K562 (cell line): ENCODE measurements at regions not wholly inside any gene's neighbourhood (a gene's known extent, or its start where the extent isn't known, plus 50 kb on each side); places are given as distances from the start of the nearest gene placed in this dataset.

ENCODE experiments used
- ATAC-seq: fragments of 200-7000 bp; cut with Tn5 transposase; 3 replicates; pipeline ENCODE4 v1.9.1; 2020; ENCODE audit warnings: moderate library complexity
- BruUV-seq: library from RNA; stranded (reverse); fragments of 400-500 nt; replicated peaks from 2 replicates; lab custom pipeline; 2021; lab: Mats Ljungman, UMichigan
- CTCF ChIA-PET: fragments of 300-600 bp; formaldehyde crosslinking; extraction: SDS; loops from one replicate; lab custom pipeline; 2021; ENCODE audit warnings: low intra/inter-chr PET ratio; lab: Yijun Ruan, JAX
- POLR2A ChIA-PET: fragments of 300-600, 350-650 bp; sonication (Branson Sonifier 250); formaldehyde crosslinking; extraction: SDS; loops from one replicate; lab custom pipeline; 2021; ENCODE audit warnings: antibody characterized with exemption, inconsistent platforms; lab: Yijun Ruan, JAX
- DNase-seq, 4 experiments: peaks; one replicate each; pipeline versions ENCODE4 v3.0.0 to v3.0.0-alpha.2; 2011 to 2018; ENCODE audit warnings: low spot score in 3 of 4, mixed read lengths in 3 of 4; ENCODE audit errors: extremely low read depth in 1 of 4
- FAIRE-seq: peaks from 2 replicates; lab custom pipeline; 2011; peaks lifted over from hg19 to GRCh38; lab: Jason Lieb, UNC
- H2AFZ ChIP-seq: 2 replicates; pipeline ENCODE4 v1.6.0; 2011; ENCODE audit warnings: low read depth, low read length, control low read depth, inconsistent platforms
- H3K27ac ChIP-seq: fragments of 200-600 bp; 3 replicates; pipeline ENCODE4 v1.8.0; 2011; ENCODE audit warnings: low read depth, mild to moderate bottlenecking, control low read depth, inconsistent platforms, low read length, moderate library complexity, mixed read lengths; ENCODE audit errors: extremely low read depth
- H3K27me3 ChIP-seq, 2 experiments: fragments of 300-600 bp in 1 of 2; 2 replicates in 1 of 2; 3 replicates in 1 of 2; pipeline versions ENCODE4 v1.6.0 to v1.8.0; 2011; ENCODE audit warnings: inconsistent platforms in 2 of 2, low read length in 2 of 2, mild to moderate bottlenecking in 1 of 2, mixed read lengths in 1 of 2, moderate library complexity in 1 of 2; ENCODE audit not compliant: control insufficient read depth in 2 of 2, insufficient read depth in 2 of 2
- H3K36me3 ChIP-seq: fragments of 300-600 bp; 3 replicates; pipeline ENCODE4 v1.8.0; 2011; ENCODE audit warnings: mild to moderate bottlenecking, low read length, inconsistent platforms; ENCODE audit not compliant: control insufficient read depth, insufficient read depth
- H3K4me1 ChIP-seq, 2 experiments: fragments of 200-600 bp in 1 of 2; replicated peaks in 1 of 2; 2 replicates in 1 of 2; 3 replicates in 1 of 2; pipeline versions ENCODE4 v1.5.1 to v1.8.0; 2011; ENCODE audit warnings: inconsistent platforms in 2 of 2, low read length in 2 of 2, mild to moderate bottlenecking in 1 of 2, mixed read lengths in 1 of 2, moderate library complexity in 1 of 2; ENCODE audit not compliant: control insufficient read depth in 2 of 2, insufficient read depth in 2 of 2
- H3K4me2 ChIP-seq: 2 replicates; pipeline ENCODE4 v1.6.1; 2011; ENCODE audit warnings: low read length, control low read depth, inconsistent platforms, mixed read lengths; ENCODE audit not compliant: insufficient read depth
- H3K4me3 ChIP-seq: fragments of 200-600 bp; sonication (generic), shearing (Covaris generic); 2 replicates; pipeline ENCODE4 v1.5.1; 2016; ENCODE audit warnings: control low read depth, inconsistent platforms
- H3K79me2 ChIP-seq: fragments of 200-600 bp; 3 replicates; pipeline ENCODE4 v1.8.0; 2011; ENCODE audit warnings: low read length, inconsistent platforms; ENCODE audit not compliant: control insufficient read depth, insufficient read depth
- H3K9ac ChIP-seq, 2 experiments: 2 replicates each; pipeline versions ENCODE4 v1.6.0 to v1.6.1; 2011; ENCODE audit warnings: low read depth in 2 of 2, low read length in 2 of 2, control low read depth in 1 of 2, inconsistent platforms in 1 of 2, mild to moderate bottlenecking in 1 of 2, mixed read lengths in 1 of 2; ENCODE audit not compliant: insufficient read depth in 1 of 2
- H3K9me1 ChIP-seq: one replicate; pipeline ENCODE4 v1.6.0; 2011; ENCODE audit warnings: inconsistent platforms, mild to moderate bottlenecking, low read length, moderate library complexity; ENCODE audit not compliant: control insufficient read depth, insufficient read depth
- H3K9me3 ChIP-seq: replicated peaks from 2 replicates; pipeline ENCODE4 v1.5.1; 2011; ENCODE audit warnings: low read depth, low read length, inconsistent platforms; ENCODE audit not compliant: control insufficient read depth, insufficient read depth
- H4K20me1 ChIP-seq: replicated peaks from 2 replicates; pipeline ENCODE4 v1.6.1; 2011; ENCODE audit warnings: low read length, inconsistent platforms, mixed read lengths; ENCODE audit not compliant: control insufficient read depth, insufficient read depth
- CCNT2 ChIP-seq: IDR thresholded peaks from 2 replicates; pipeline ENCODE4 v1.6.1; 2011; ENCODE audit warnings: borderline replicate concordance, low read depth, mild to moderate bottlenecking, moderate library complexity, mixed read lengths, low read length; ENCODE audit not compliant: insufficient read length; ENCODE audit errors: extremely low read depth
- CHD2 ChIP-seq: IDR thresholded peaks from 2 replicates; pipeline ENCODE4 v1.6.1; 2011; ENCODE audit warnings: low read depth, low read length
- COPS2 ChIP-seq: fragments of 450-650 bp; conservative IDR thresholded peaks from 2 replicates; pipeline ENCODE4 v1.6.1; 2016; ENCODE audit warnings: mild to moderate bottlenecking, moderate library complexity
- FUS ChIP-seq: fragments of 200-400 bp; formaldehyde crosslinking; optimal IDR thresholded peaks from 2 replicates; pipeline ENCODE3; 2017; ENCODE audit warnings: low read depth, low read length
- GATA2 ChIP-seq: sonication (generic); formaldehyde crosslinking; IDR thresholded peaks from 2 replicates; pipeline ENCODE4 v1.4.0; 2020; ENCODE audit warnings: mild to moderate bottlenecking, missing genetic modification reagents
- HDAC3 ChIP-seq: fragments of 450-650 bp; IDR thresholded peaks from 2 replicates; pipeline ENCODE4 v1.6.1; 2018; ENCODE audit warnings: borderline replicate concordance, mild to moderate bottlenecking, moderate library complexity; ENCODE audit not compliant: partially characterized antibody
- SMARCC2 ChIP-seq: fragments of 450-650 bp; IDR thresholded peaks from 2 replicates; pipeline ENCODE4 v1.6.1; 2017; ENCODE audit warnings: antibody characterized with exemption, moderate library complexity, mild to moderate bottlenecking, low read depth
- SREBF1 ChIP-seq: fragments of 150-350 bp; IDR thresholded peaks from 2 replicates; pipeline ENCODE4 v1.6.1; 2014; ENCODE audit warnings: antibody characterized with exemption, low read depth, low read length, borderline replicate concordance
- YBX1 ChIP-seq: fragments of 450-650 bp; IDR thresholded peaks from 2 replicates; pipeline ENCODE4 v1.7.1; 2016; ENCODE audit warnings: mild to moderate bottlenecking
- ZC3H11A ChIP-seq: IDR thresholded peaks from 2 replicates; pipeline ENCODE4 v1.6.1; 2012; ENCODE audit warnings: low read depth, low read length, improper control_type of control experiment
- ZNF140 ChIP-seq: fragments of 250-450 bp; sonication (Bioruptor Pico); IDR thresholded peaks from 2 replicates; pipeline ENCODE4 v1.8.0; 2021; ENCODE audit warnings: moderate library complexity, mild to moderate bottlenecking, inconsistent platforms
- ZNF398 ChIP-seq: fragments of 250-450 bp; sonication (Bioruptor Pico); IDR thresholded peaks from 2 replicates; pipeline ENCODE4 v1.8.0; 2021; ENCODE audit warnings: moderate library complexity, mild to moderate bottlenecking, inconsistent platforms
- ZNF41 ChIP-seq: fragments of 250-450 bp; sonication (Bioruptor Pico); conservative IDR thresholded peaks from 2 replicates; pipeline ENCODE4 v1.4.0; 2020; ENCODE audit warnings: mild to moderate bottlenecking
- WGBS: fragments of 100-300 bp; shearing (Covaris generic); methylation state at CpG from one replicate; pipeline ENCODE4 v1.1.6; 2016; ENCODE audit warnings: low coverage, mixed read lengths; ENCODE audit not compliant: insufficient coverage; ENCODE audit errors: missing lambda C conversion rate; 5-methylcytosine and 5-hydroxymethylcytosine counted together
- in situ Hi-C: fragments of 300-500 bp; cut with MboI; formaldehyde crosslinking; loops from 4 replicates; pipeline ENCODE4 v1.15.0; 2018; ENCODE audit warnings: inconsistent platforms, mixed read lengths
- intact Hi-C: fragments of 100-400 bp; cut with micrococcal nuclease; formaldehyde crosslinking; loops from 2 replicates; pipeline ENCODE4 v1.14.2; 2022
- TF ChIP-seq, protein P1 (sequence below): fragments of 250-450 bp; sonication (Bioruptor Pico); IDR thresholded peaks from 2 replicates; pipeline ENCODE4 v1.4.0; 2020; ENCODE audit warnings: mild to moderate bottlenecking, moderate library complexity, borderline replicate concordance
- TF ChIP-seq, protein P2 (sequence below), 2 experiments: IDR thresholded peaks; 2 replicates each; pipeline ENCODE4 v1.6.1; 2011; ENCODE audit warnings: borderline replicate concordance in 1 of 2, control low read depth in 1 of 2, low read depth in 1 of 2, low read length in 1 of 2, mild to moderate bottlenecking in 1 of 2, mixed read lengths in 1 of 2, moderate library complexity in 1 of 2; ENCODE audit not compliant: insufficient read depth in 1 of 2, insufficient read length in 1 of 2, poor library complexity in 1 of 2, severe bottlenecking in 1 of 2; ENCODE audit errors: extremely low read depth in 1 of 2
- TF ChIP-seq, protein P3 (sequence below): fragments of 250-450 bp; sonication (Bioruptor Pico); IDR thresholded peaks from 2 replicates; pipeline ENCODE4 v1.4.0; 2020; ENCODE audit warnings: mild to moderate bottlenecking

- DNase-seq: no peak
- H3K9me1 ChIP-seq: no peaks in the 10 kb centered on the region
- in situ Hi-C loops: no loop called here
- FAIRE-seq: no peak
- no peak overlapping the region for H3K4me2 ChIP-seq
- H3K27me3 ChIP-seq: no peaks in the 10 kb centered on the region
- ChIA-PET CTCF (no interaction called here), POLR2A (no interaction called here)
- no peak overlapping the region for H2AFZ ChIP-seq
- H3K9ac ChIP-seq: no peak overlapping the region
- no peaks in the 10 kb centered on the region for H3K9me3 ChIP-seq
- ATAC-seq: no peak
- no peaks in the 10 kb centered on the region for H4K20me1 ChIP-seq
- no peaks in the 10 kb centered on the region for H3K36me3 ChIP-seq
- no peak overlapping the region for H3K27ac ChIP-seq
- no peak overlapping the region for H3K4me3 ChIP-seq
- intact Hi-C loops: no loop called here
- BruUV-seq: no TSS peak
- WGBS: 0% methylated on average over 1 of the region's 1 CpG
- H3K79me2 ChIP-seq: no peaks in the 10 kb centered on the region
- TF ChIP-seq ZC3H11A: no peak
- TF ChIP-seq COPS2: no peak
- TF ChIP-seq CCNT2: no peak
- TF ChIP-seq, protein P1, sequence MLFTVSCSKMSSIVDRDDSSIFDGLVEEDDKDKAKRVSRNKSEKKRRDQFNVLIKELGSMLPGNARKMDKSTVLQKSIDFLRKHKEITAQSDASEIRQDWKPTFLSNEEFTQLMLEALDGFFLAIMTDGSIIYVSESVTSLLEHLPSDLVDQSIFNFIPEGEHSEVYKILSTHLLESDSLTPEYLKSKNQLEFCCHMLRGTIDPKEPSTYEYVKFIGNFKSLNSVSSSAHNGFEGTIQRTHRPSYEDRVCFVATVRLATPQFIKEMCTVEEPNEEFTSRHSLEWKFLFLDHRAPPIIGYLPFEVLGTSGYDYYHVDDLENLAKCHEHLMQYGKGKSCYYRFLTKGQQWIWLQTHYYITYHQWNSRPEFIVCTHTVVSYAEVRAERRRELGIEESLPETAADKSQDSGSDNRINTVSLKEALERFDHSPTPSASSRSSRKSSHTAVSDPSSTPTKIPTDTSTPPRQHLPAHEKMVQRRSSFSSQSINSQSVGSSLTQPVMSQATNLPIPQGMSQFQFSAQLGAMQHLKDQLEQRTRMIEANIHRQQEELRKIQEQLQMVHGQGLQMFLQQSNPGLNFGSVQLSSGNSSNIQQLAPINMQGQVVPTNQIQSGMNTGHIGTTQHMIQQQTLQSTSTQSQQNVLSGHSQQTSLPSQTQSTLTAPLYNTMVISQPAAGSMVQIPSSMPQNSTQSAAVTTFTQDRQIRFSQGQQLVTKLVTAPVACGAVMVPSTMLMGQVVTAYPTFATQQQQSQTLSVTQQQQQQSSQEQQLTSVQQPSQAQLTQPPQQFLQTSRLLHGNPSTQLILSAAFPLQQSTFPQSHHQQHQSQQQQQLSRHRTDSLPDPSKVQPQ (CRISPR knock-in tag): no peak
- TF ChIP-seq, protein P2, sequence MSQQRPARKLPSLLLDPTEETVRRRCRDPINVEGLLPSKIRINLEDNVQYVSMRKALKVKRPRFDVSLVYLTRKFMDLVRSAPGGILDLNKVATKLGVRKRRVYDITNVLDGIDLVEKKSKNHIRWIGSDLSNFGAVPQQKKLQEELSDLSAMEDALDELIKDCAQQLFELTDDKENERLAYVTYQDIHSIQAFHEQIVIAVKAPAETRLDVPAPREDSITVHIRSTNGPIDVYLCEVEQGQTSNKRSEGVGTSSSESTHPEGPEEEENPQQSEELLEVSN (IDR thresholded peaks at IDR 0.05; ENCODE audit: borderline replicate concordance in 1 of 2, extremely low read depth in 1 of 2, insufficient read depth in 1 of 2, insufficient read length in 1 of 2, low read depth in 1 of 2, low read length in 1 of 2, poor library complexity in 1 of 2, severe bottlenecking in 1 of 2): no peak
- no peak for TF ChIP-seq GATA2 (CRISPR knock-in tag)
- TF ChIP-seq HDAC3: no peak
- TF ChIP-seq SREBF1: no peak
- no peak for TF ChIP-seq ZNF398
- TF ChIP-seq, protein P3, sequence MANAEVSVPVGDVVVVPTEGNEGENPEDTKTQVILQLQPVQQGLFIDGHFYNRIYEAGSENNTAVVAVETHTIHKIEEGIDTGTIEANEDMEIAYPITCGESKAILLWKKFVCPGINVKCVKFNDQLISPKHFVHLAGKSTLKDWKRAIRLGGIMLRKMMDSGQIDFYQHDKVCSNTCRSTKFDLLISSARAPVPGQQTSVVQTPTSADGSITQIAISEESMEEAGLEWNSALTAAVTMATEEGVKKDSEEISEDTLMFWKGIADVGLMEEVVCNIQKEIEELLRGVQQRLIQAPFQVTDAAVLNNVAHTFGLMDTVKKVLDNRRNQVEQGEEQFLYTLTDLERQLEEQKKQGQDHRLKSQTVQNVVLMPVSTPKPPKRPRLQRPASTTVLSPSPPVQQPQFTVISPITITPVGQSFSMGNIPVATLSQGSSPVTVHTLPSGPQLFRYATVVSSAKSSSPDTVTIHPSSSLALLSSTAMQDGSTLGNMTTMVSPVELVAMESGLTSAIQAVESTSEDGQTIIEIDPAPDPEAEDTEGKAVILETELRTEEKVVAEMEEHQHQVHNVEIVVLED (CRISPR knock-in tag): no peak
- TF ChIP-seq YBX1: no peak
- no peak for TF ChIP-seq ZNF41 (CRISPR knock-in tag)
- no peak for TF ChIP-seq FUS
- TF ChIP-seq ZNF140 (CRISPR knock-in tag): no peak
- no peak for TF ChIP-seq SMARCC2
- TF ChIP-seq CHD2: no peak
- no peaks in the 10 kb centered on the region for H3K4me1 ChIP-seq
Measured at GRCh38 chr5:104751969-104752368, 1189.4 kb upstream of the NUDT12 start.
